Panc1 (cell line): ENCODE measurements at regions not wholly inside any gene's neighbourhood (a gene's known extent, or its start where the extent isn't known, plus 50 kb on each side); places are given as distances from the start of the nearest gene placed in this dataset.

Experiments
- ATAC-seq: fragments of 200-7000 bp; cut with Tn5 transposase; 2 replicates; pipeline ENCODE4 v1.9.1; 2020; ENCODE audit warnings: mild to moderate bottlenecking, moderate library complexity
- BruUV-seq: library from RNA; stranded (reverse); fragments of 400-500 nt; replicated peaks from 2 replicates; lab custom pipeline; 2021; lab: Mats Ljungman, UMichigan
- CTCF ChIA-PET: fragments of 300-600 bp; sonication (Branson Sonifier 250); formaldehyde crosslinking; loops from one replicate; lab custom pipeline; 2022; ENCODE audit warnings: antibody characterized with exemption; lab: Charles Lee
- POLR2A ChIA-PET: fragments of 300-600 bp; sonication (Branson Sonifier 250); formaldehyde crosslinking; loops from one replicate; lab custom pipeline; 2022; ENCODE audit warnings: antibody characterized with exemption; lab: Charles Lee
- DNase-seq: peaks from one replicate; pipeline ENCODE4 v3.0.0-alpha.2; 2010; ENCODE audit warnings: low read depth, low spot score
- H3K27ac ChIP-seq: 2 replicates; pipeline ENCODE4 v1.5.1; 2011; ENCODE audit warnings: mild to moderate bottlenecking, low read length, inconsistent platforms
- H3K27me3 ChIP-seq: fragments of 200-500 bp; sonication (Bioruptor generic); 2 replicates; pipeline ENCODE4 v1.6.0; 2014; ENCODE audit warnings: low read length, inconsistent platforms; ENCODE audit not compliant: control insufficient read depth, insufficient read depth
- H3K36me3 ChIP-seq: fragments of 200-500 bp; sonication (Bioruptor generic); 2 replicates; pipeline ENCODE4 v1.5.1; 2014; ENCODE audit warnings: inconsistent platforms, mild to moderate bottlenecking, low read length, moderate library complexity; ENCODE audit not compliant: control insufficient read depth, insufficient read depth
- H3K4me1 ChIP-seq: 2 replicates; pipeline ENCODE4 v1.5.1; 2011; ENCODE audit warnings: inconsistent platforms, mild to moderate bottlenecking, low read length, moderate library complexity; ENCODE audit not compliant: control insufficient read depth, insufficient read depth
- H3K4me3 ChIP-seq, 2 experiments: 2 replicates each; pipeline ENCODE4 v1.5.1; 2011 to 2012; ENCODE audit warnings: low read depth in 2 of 2, low read length in 2 of 2, mild to moderate bottlenecking in 2 of 2, inconsistent platforms in 1 of 2, moderate library complexity in 1 of 2
- H3K9me3 ChIP-seq: fragments of 200-500 bp; sonication (Bioruptor generic); 2 replicates; pipeline ENCODE4 v1.5.1; 2014; ENCODE audit warnings: low read depth, mild to moderate bottlenecking, inconsistent platforms, low read length, moderate library complexity; ENCODE audit not compliant: control insufficient read depth, insufficient read depth
- POLR2AphosphoS5 ChIP-seq: IDR thresholded peaks from 2 replicates; pipeline ENCODE4 v1.6.1; 2012; ENCODE audit warnings: mild to moderate bottlenecking, low read depth, low read length, moderate library complexity
- SIN3A ChIP-seq: IDR thresholded peaks from 2 replicates; pipeline ENCODE4 v1.6.1; 2012; ENCODE audit warnings: low read depth, mild to moderate bottlenecking, low read length, moderate library complexity, borderline replicate concordance; ENCODE audit not compliant: insufficient read depth
- TCF7L2 ChIP-seq: IDR thresholded peaks from 2 replicates; pipeline ENCODE4 v1.6.1; 2011; ENCODE audit warnings: mild to moderate bottlenecking, low read depth, low read length, inconsistent platforms
- in situ Hi-C: cut with HindIII; loops from 2 replicates; pipeline ENCODE4 v1.10.0; 2016; ENCODE audit warnings: low sequenced_read_pairs, low pct_unique_long_range_greater_than_20kb
- intact Hi-C: fragments of 100-400 bp; cut with micrococcal nuclease; formaldehyde crosslinking; loops from one replicate; pipeline ENCODE4 v1.10.0; 2022; ENCODE audit not compliant: unreplicated experiment
- TF ChIP-seq, protein P1 (sequence below), 2 experiments: IDR thresholded peaks; 2 replicates each; pipeline ENCODE4 v1.6.1; 2011 to 2012; ENCODE audit warnings: low read depth in 2 of 2, control low read depth in 1 of 2, low read length in 1 of 2, mild to moderate bottlenecking in 1 of 2, moderate library complexity in 1 of 2; ENCODE audit not compliant: insufficient read depth in 1 of 2
- TF ChIP-seq, protein P2 (sequence below): fragments of 450-650 bp; IDR thresholded peaks from 2 replicates; pipeline ENCODE4 v1.5.1; 2017; ENCODE audit warnings: mild to moderate bottlenecking

GRCh38 chr9:3032898-3033297 lies 189.0 kb upstream of the PUM3 start:
- POLR2A ChIA-PET, result no interaction called here
- BruUV-seq, result no TSS peak
- CTCF ChIA-PET, result no interaction called here

DNA sequence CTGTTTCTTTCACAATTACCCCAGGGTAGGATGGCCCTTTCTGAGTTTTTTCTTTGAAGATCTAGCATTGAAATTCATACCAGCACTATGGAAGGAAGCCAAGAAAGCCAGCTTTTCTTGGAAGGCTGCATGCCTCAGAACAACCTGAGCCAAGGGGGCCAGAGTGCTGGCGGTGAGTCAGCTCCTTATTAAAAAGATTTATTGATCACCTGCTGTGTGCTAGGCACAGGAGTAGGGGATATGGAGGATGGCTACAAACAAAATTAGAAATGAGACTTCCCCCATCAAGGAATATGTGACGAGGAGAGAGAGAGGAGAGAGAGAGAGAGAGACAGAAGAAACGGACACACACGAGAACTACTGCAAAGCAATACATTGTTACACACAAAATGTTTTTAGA lies 184.6 kb upstream of the PUM3 start:
- Histone ChIP-seq H3K27me3 (no peaks in the 10 kb centered on the region), H3K9me3 (no peaks in the 10 kb centered on the region), H3K4me3 (no peak overlapping the region), H3K27ac (no peak overlapping the region), H3K4me1 (no peaks in the 10 kb centered on the region), H3K36me3 (no peaks in the 10 kb centered on the region)
- in situ Hi-C loops, result no loop called here
- intact Hi-C loops, result no loop called here
- no peak for TF ChIP-seq POLR2AphosphoS5
- TF ChIP-seq, protein P1, sequence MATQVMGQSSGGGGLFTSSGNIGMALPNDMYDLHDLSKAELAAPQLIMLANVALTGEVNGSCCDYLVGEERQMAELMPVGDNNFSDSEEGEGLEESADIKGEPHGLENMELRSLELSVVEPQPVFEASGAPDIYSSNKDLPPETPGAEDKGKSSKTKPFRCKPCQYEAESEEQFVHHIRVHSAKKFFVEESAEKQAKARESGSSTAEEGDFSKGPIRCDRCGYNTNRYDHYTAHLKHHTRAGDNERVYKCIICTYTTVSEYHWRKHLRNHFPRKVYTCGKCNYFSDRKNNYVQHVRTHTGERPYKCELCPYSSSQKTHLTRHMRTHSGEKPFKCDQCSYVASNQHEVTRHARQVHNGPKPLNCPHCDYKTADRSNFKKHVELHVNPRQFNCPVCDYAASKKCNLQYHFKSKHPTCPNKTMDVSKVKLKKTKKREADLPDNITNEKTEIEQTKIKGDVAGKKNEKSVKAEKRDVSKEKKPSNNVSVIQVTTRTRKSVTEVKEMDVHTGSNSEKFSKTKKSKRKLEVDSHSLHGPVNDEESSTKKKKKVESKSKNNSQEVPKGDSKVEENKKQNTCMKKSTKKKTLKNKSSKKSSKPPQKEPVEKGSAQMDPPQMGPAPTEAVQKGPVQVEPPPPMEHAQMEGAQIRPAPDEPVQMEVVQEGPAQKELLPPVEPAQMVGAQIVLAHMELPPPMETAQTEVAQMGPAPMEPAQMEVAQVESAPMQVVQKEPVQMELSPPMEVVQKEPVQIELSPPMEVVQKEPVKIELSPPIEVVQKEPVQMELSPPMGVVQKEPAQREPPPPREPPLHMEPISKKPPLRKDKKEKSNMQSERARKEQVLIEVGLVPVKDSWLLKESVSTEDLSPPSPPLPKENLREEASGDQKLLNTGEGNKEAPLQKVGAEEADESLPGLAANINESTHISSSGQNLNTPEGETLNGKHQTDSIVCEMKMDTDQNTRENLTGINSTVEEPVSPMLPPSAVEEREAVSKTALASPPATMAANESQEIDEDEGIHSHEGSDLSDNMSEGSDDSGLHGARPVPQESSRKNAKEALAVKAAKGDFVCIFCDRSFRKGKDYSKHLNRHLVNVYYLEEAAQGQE (IDR thresholded peaks at IDR 0.05; ENCODE audit: insufficient read depth in 1 of 2, low read depth in 2 of 2, low read length in 1 of 2), result no peak
- TF ChIP-seq SIN3A, result no peak
- TF ChIP-seq, protein P2, sequence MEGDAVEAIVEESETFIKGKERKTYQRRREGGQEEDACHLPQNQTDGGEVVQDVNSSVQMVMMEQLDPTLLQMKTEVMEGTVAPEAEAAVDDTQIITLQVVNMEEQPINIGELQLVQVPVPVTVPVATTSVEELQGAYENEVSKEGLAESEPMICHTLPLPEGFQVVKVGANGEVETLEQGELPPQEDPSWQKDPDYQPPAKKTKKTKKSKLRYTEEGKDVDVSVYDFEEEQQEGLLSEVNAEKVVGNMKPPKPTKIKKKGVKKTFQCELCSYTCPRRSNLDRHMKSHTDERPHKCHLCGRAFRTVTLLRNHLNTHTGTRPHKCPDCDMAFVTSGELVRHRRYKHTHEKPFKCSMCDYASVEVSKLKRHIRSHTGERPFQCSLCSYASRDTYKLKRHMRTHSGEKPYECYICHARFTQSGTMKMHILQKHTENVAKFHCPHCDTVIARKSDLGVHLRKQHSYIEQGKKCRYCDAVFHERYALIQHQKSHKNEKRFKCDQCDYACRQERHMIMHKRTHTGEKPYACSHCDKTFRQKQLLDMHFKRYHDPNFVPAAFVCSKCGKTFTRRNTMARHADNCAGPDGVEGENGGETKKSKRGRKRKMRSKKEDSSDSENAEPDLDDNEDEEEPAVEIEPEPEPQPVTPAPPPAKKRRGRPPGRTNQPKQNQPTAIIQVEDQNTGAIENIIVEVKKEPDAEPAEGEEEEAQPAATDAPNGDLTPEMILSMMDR, result no peak
- no peak for TF ChIP-seq TCF7L2
- ATAC-seq, result no peak
- POLR2A ChIA-PET, result no interaction called here
- BruUV-seq, result no TSS peak
- CTCF ChIA-PET, result no interaction called here
- DNase-seq, result no peak

More at GRCh38 chr9:3032898-3033297, 189.0 kb upstream of the PUM3 start:
- no peaks in the 10 kb centered on the region for H3K27me3 ChIP-seq
- in situ Hi-C loops (no loop called here), intact Hi-C loops (no loop called here)
- H3K4me3 ChIP-seq, result no peak overlapping the region
- ATAC-seq (no peak), DNase-seq (no peak)
- no peaks in the 10 kb centered on the region for H3K4me1 ChIP-seq
- TF ChIP-seq, protein P1 (IDR thresholded peaks at IDR 0.05; ENCODE audit: insufficient read depth in 1 of 2, low read depth in 2 of 2, low read length in 1 of 2), result no peak
- TF ChIP-seq TCF7L2, result no peak
- TF ChIP-seq, protein P2, result no peak
- TF ChIP-seq POLR2AphosphoS5, result no peak
- no peak for TF ChIP-seq SIN3A
- no peaks in the 10 kb centered on the region for H3K9me3 ChIP-seq
- no peak overlapping the region for H3K27ac ChIP-seq
- H3K36me3 ChIP-seq, result no peaks in the 10 kb centered on the region
